OCI-LY3 (cell line): ENCODE measurements at regions not wholly inside any gene's neighbourhood (a gene's known extent, or its start where the extent isn't known, plus 50 kb on each side); places are given as distances from the start of the nearest gene placed in this dataset.

Experiments used
- H2AFZ ChIP-seq: fragments of 200-600, 300-600 bp; shearing (Covaris generic); 2 replicates; pipeline ENCODE4 v1.6.0; 2014; ENCODE audit warnings: antibody characterized with exemption, low read depth, low read length
- H3K27ac ChIP-seq: fragments of 200-600, 300-600 bp; sonication (generic); 2 replicates; pipeline ENCODE4 v1.5.1; 2014; ENCODE audit warnings: mild to moderate bottlenecking, low read length, moderate library complexity, mixed read lengths
- H3K27me3 ChIP-seq: fragments of 200-600, 300-600 bp; sonication (generic); 2 replicates; pipeline ENCODE4 v1.6.1; 2014; ENCODE audit warnings: low read depth, low read length, mixed read lengths
- H3K36me3 ChIP-seq: fragments of 200-600, 300-600 bp; sonication (generic); replicated peaks from 2 replicates; pipeline ENCODE3; 2014; ENCODE audit warnings: low read depth, low read length, mixed read lengths
- H3K4me1 ChIP-seq: fragments of 300-600, 200-600 bp; sonication (generic); 2 replicates; pipeline ENCODE4 v1.6.1; 2014; ENCODE audit warnings: low read length, mixed read lengths
- H3K4me2 ChIP-seq: fragments of 200-600, 300-600 bp; sonication (generic); 2 replicates; pipeline ENCODE4 v1.6.1; 2014; ENCODE audit warnings: low read length, mixed read lengths
- H3K4me3 ChIP-seq: fragments of 300-600, 200-600 bp; sonication (generic); 2 replicates; pipeline ENCODE4 v1.5.1; 2014; ENCODE audit warnings: antibody characterized with exemption, mild to moderate bottlenecking, low read length, moderate library complexity
- H3K79me2 ChIP-seq: fragments of 300-600, 200-600 bp; shearing (Covaris generic); 2 replicates; pipeline ENCODE4 v1.6.1; 2014; ENCODE audit warnings: mild to moderate bottlenecking, low read length, mixed read lengths
- H3K9ac ChIP-seq: fragments of 300-600, 200-600 bp; shearing (Covaris generic); 2 replicates; pipeline ENCODE4 v1.6.0; 2014; ENCODE audit warnings: mild to moderate bottlenecking, low read length, moderate library complexity
- H3K9me3 ChIP-seq: fragments of 200-600, 300-600 bp; shearing (Covaris generic); 2 replicates; pipeline ENCODE4 v1.6.1; 2014; ENCODE audit warnings: low read length, mixed read lengths; ENCODE audit not compliant: insufficient read depth
- H4K20me1 ChIP-seq: fragments of 200-600, 300-600 bp; sonication (generic); 2 replicates; pipeline ENCODE4 v1.6.1; 2016; ENCODE audit warnings: low read length, mixed read lengths; ENCODE audit not compliant: insufficient read depth
- CTCF ChIP-seq: fragments of 200-600, 300-600 bp; sonication (generic); IDR thresholded peaks from 2 replicates; pipeline ENCODE4 v1.5.1; 2014; ENCODE audit warnings: antibody characterized with exemption, low read length, low read depth
- EZH2phosphoT487 ChIP-seq: fragments of 200-600 bp; shearing (Covaris generic); IDR thresholded peaks from 2 replicates; pipeline ENCODE4 v1.6.1; 2018; ENCODE audit warnings: antibody characterized with exemption, mixed run types, low read depth

GRCh38 chr15:99906793-99907192, 173.6 kb upstream of the LYSMD4 start:
- Histone ChIP-seq H4K20me1 (no peaks in the 10 kb centered on the region), H2AFZ (no peak overlapping the region), H3K4me2 (no peak overlapping the region), H3K4me1 (no peaks in the 10 kb centered on the region), H3K4me3 (no peak overlapping the region), H3K9me3 (no peaks in the 10 kb centered on the region), H3K79me2 (no peaks in the 10 kb centered on the region), H3K36me3 (no peaks in the 10 kb centered on the region), H3K27me3 (no peaks in the 10 kb centered on the region; the same call in 1 of the 2 replicates), H3K27ac (no peak overlapping the region), H3K9ac (no peak overlapping the region)
- TF ChIP-seq CTCF (no peak), EZH2phosphoT487 (no peak)

DNA sequence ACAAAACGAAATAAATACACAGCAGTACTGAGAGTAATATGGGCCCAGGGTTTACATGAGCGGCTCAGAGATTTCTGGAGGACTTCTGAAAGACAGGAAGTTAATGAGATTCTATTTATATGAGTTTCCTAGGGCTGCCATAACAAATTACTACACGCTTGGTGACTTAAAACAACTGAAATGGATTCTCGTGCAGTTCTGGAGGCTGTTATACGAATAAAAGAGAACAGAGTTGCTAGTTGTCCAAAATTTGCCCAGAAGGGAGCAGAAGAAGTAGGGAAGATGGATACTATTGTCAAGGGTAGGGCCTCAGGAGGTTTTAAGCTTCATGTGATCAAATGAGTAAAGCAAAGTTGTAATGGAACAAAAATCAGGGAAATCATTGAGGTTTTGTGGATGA, 173.1 kb upstream of the LYSMD4 start:
- Histone ChIP-seq H3K27me3 (no peaks in the 10 kb centered on the region; the same call in 1 of the 2 replicates), H3K4me3 (no peak overlapping the region), H3K27ac (no peak overlapping the region), H4K20me1 (no peaks in the 10 kb centered on the region), H3K9me3 (no peaks in the 10 kb centered on the region), H2AFZ (no peak overlapping the region), H3K4me1 (no peaks in the 10 kb centered on the region), H3K4me2 (no peak overlapping the region), H3K36me3 (no peaks in the 10 kb centered on the region), H3K9ac (no peak overlapping the region), H3K79me2 (no peaks in the 10 kb centered on the region)
- TF ChIP-seq EZH2phosphoT487: no peak
- no peak for TF ChIP-seq CTCF

GRCh38 chr15:99902248-99902928, 169.2 kb upstream of the LYSMD4 start:
- H2AFZ ChIP-seq: no peak overlapping the region
- H3K9me3 ChIP-seq: no peaks in the 10 kb centered on the region
- H3K79me2 ChIP-seq: no peaks in the 10 kb centered on the region
- H3K4me2 ChIP-seq: no peak overlapping the region
- H4K20me1 ChIP-seq: no peaks in the 10 kb centered on the region
- H3K4me1 ChIP-seq: no peaks in the 10 kb centered on the region
- H3K36me3 ChIP-seq: no peaks in the 10 kb centered on the region
- H3K4me3 ChIP-seq: no peak overlapping the region
- H3K27ac ChIP-seq: no peak overlapping the region
- no peaks in the 10 kb centered on the region; the same call in 1 of the 2 replicates for H3K27me3 ChIP-seq
- no peak for TF ChIP-seq EZH2phosphoT487
- TF ChIP-seq CTCF: no peak
- H3K9ac ChIP-seq: no peak overlapping the region

- Histone ChIP-seq H3K9me3 (no peaks in the 10 kb centered on the region), H2AFZ (no peak overlapping the region), H3K36me3 (no peaks in the 10 kb centered on the region), H3K4me2 (no peak overlapping the region), H3K4me3 (no peak overlapping the region), H3K27me3 (no peaks in the 10 kb centered on the region), H3K9ac (no peak overlapping the region), H3K79me2 (no peaks in the 10 kb centered on the region), H4K20me1 (no peaks in the 10 kb centered on the region), H3K27ac (no peak overlapping the region), H3K4me1 (peaks cover 5% of the 10 kb centered on the region; the same call in 1 of the 2 replicates)
- TF ChIP-seq CTCF (no peak), EZH2phosphoT487 (no peak)
Measured at GRCh38 chr15:99895956-99896311, 162.7 kb upstream of the LYSMD4 start.
